Ishikawa (cell line): ENCODE measurements at regions not wholly inside any gene's neighbourhood (a gene's known extent, or its start where the extent isn't known, plus 50 kb on each side); places are given as distances from the start of the nearest gene placed in this dataset.

Experiments used
- CREB1 ChIP-seq: IDR thresholded peaks from 2 replicates; pipeline ENCODE4 v1.6.1; 2012; ENCODE audit warnings: low read depth
- EGR1 ChIP-seq: IDR thresholded peaks from 2 replicates; pipeline ENCODE4 v1.6.1; 2012
- EP300 ChIP-seq: IDR thresholded peaks from 2 replicates; pipeline ENCODE4 v1.6.1; 2012; ENCODE audit warnings: borderline replicate concordance
- FOXM1 ChIP-seq: IDR thresholded peaks from 2 replicates; pipeline ENCODE4 v1.6.1; 2012; ENCODE audit warnings: low read depth, borderline replicate concordance
- NFIC ChIP-seq: IDR thresholded peaks from 2 replicates; pipeline ENCODE4 v1.6.1; 2012
- RAD21 ChIP-seq: IDR thresholded peaks from 2 replicates; pipeline ENCODE4 v1.6.1; 2012; ENCODE audit warnings: low read depth
- REST ChIP-seq: IDR thresholded peaks from 2 replicates; pipeline ENCODE4 v1.6.1; 2012; ENCODE audit warnings: low read depth, mild to moderate bottlenecking
- TAF1 ChIP-seq: IDR thresholded peaks from 2 replicates; pipeline ENCODE4 v1.6.1; 2012; ENCODE audit warnings: low read depth, mild to moderate bottlenecking
- TCF12 ChIP-seq: IDR thresholded peaks from 2 replicates; pipeline ENCODE4 v1.6.1; 2012; ENCODE audit warnings: low read depth
- TEAD4 ChIP-seq: IDR thresholded peaks from 2 replicates; pipeline ENCODE4 v1.6.1; 2012
- USF1 ChIP-seq: IDR thresholded peaks from 2 replicates; pipeline ENCODE4 v1.6.1; 2012
- YY1 ChIP-seq: IDR thresholded peaks from 2 replicates; pipeline ENCODE4 v1.6.1; 2012; ENCODE audit warnings: low read depth
- ZBTB7A ChIP-seq: IDR thresholded peaks from 2 replicates; pipeline ENCODE4 v1.6.1; 2012; ENCODE audit warnings: low read depth
- TF ChIP-seq, protein P1 (sequence below): IDR thresholded peaks from 2 replicates; pipeline ENCODE4 v1.6.1; 2012

GRCh38 chr22:34410111-34410510, 489.8 kb upstream of the LARGE1 start:
- TF ChIP-seq NFIC (no peak), ZBTB7A (no peak), REST (no peak)

DNA sequence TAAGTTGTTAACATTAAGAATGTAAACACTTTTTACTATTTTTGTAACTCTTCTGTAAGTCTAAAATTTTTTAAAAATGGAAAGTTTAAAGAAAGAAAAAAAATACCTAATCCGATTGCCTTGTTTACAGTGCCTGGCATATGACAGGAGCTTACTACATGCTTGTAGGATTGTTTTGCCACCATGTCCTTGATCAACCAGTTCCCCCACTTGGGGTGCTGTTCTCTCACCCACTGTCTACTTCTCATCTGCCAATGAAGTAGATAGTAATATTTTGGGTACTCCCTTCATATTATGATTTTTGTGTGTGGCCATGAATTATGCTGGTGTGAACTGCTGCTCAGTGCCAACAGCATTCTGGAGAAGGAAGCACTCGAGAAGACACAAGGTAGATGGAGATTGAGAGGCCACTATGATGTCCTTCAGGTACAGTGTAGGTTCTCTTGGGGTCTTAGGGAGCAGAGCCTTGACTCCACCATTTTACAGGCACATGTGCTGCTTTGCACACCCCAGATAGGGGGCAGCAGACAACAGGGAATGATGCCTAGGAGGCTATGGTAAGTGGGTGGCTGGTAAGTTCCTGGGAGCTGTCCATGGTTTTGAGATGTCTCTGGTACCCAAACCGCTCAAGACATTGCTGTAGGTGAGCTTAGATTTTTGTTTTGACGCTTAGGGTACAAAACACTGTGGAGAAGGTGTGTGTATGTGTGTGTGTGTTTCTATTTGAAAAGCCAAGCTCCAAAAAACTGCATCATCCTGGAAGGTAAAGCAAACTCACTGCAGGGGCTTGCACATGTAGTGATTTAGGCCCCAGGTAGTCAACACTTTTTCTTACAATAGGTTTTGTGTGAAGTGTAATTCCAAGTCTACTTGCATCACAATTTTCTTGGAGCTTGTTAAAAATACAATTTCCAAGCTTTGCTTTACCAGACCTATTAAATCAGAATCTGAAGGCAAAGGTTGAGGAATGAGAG, 494.5 kb upstream of the LARGE1 start:
- no peak for TF ChIP-seq FOXM1
- TF ChIP-seq EP300: no peak
- peak; percentile 55 for TF ChIP-seq RAD21
- TF ChIP-seq TEAD4: no peak
- peak; percentile 75 for TF ChIP-seq REST

GRCh38 chr22:34416022-34416860, 496.0 kb upstream of the LARGE1 start:
- TF ChIP-seq YY1: no peak
- TF ChIP-seq TCF12: no peak
- no peak for TF ChIP-seq ZBTB7A
- no peak for TF ChIP-seq TAF1
- TF ChIP-seq NFIC: no peak
- TF ChIP-seq, protein P1, sequence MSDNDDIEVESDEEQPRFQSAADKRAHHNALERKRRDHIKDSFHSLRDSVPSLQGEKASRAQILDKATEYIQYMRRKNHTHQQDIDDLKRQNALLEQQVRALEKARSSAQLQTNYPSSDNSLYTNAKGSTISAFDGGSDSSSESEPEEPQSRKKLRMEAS: no peak

- TF ChIP-seq RAD21: no peak
- TF ChIP-seq TCF12: no peak
- TF ChIP-seq CREB1: no peak
- no peak for TF ChIP-seq EP300
- no peak for TF ChIP-seq REST
- TF ChIP-seq ZBTB7A: no peak
- TF ChIP-seq, protein P1: no peak
- no peak for TF ChIP-seq TEAD4
- TF ChIP-seq EGR1: no peak
- TF ChIP-seq USF1: no peak
- TF ChIP-seq TAF1: no peak
These were observed 507.2 kb upstream of the LARGE1 start for GRCh38 chr22:34427436-34427835.

DNA sequence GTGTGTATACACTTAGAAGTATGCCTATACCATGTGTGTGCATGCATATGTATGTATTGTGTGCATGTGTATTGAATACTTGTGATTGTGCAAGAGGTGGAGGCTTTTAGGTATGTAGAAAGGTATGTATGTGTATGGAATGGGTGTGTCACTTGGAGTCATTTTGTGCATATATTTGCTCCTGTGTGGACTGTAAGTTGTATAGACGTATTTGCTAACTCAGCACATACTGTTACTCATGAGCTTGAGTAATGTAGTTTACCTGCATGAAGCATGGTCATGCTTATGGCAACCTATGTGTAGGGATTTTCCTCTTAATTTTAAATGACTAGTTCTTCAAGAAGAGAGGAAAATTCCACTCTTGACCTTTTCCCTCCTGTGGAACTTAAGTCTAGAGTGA, 507.6 kb upstream of the LARGE1 start:
- TF ChIP-seq CREB1 (no peak), EP300 (no peak), RAD21 (no peak), TCF12 (no peak), TEAD4 (no peak), NFIC (no peak), FOXM1 (no peak), EGR1 (no peak), YY1 (no peak)
